OCI-LY1 (cell line): ENCODE measurements at regions not wholly inside any gene's neighbourhood (a gene's known extent, or its start where the extent isn't known, plus 50 kb on each side); places are given as distances from the start of the nearest gene placed in this dataset.

ENCODE experiments used
- H2AFZ ChIP-seq: fragments of 200-600 bp; sonication (generic), shearing (Covaris generic); 2 replicates; pipeline ENCODE4 v1.6.0; 2014; ENCODE audit warnings: antibody characterized with exemption, mild to moderate bottlenecking, low read length
- H3F3A ChIP-seq: fragments of 200-600 bp; sonication (generic), shearing (Covaris generic); 2 replicates; pipeline ENCODE4 v1.6.0; 2014; ENCODE audit warnings: mild to moderate bottlenecking, antibody characterized with exemption, low read length, moderate library complexity; ENCODE audit not compliant: insufficient read depth
- H3K27ac ChIP-seq: fragments of 200-600 bp; sonication (generic); 2 replicates; pipeline ENCODE4 v1.5.1; 2014; ENCODE audit warnings: low read length, mixed run types, mild to moderate bottlenecking, low read depth; ENCODE audit not compliant: poor library complexity, severe bottlenecking
- H3K27me3 ChIP-seq: fragments of 200-600 bp; sonication (generic); 2 replicates; pipeline ENCODE4 v1.6.0; 2014; ENCODE audit warnings: antibody characterized with exemption, mild to moderate bottlenecking, low read length, moderate library complexity; ENCODE audit not compliant: insufficient read depth
- H3K36me3 ChIP-seq: fragments of 200-600 bp; sonication (generic); 2 replicates; pipeline ENCODE4 v1.6.1; 2014; ENCODE audit warnings: mild to moderate bottlenecking, antibody characterized with exemption, low read length, moderate library complexity, mixed read lengths; ENCODE audit not compliant: insufficient read depth
- H3K4me1 ChIP-seq: fragments of 200-600 bp; sonication (generic); 2 replicates; pipeline ENCODE4 v1.5.1; 2014; ENCODE audit warnings: mild to moderate bottlenecking, low read length, moderate library complexity; ENCODE audit not compliant: insufficient read depth, severe bottlenecking
- H3K4me2 ChIP-seq: fragments of 200-600 bp; sonication (generic), shearing (Covaris generic); 2 replicates; pipeline ENCODE4 v1.6.1; 2014; ENCODE audit warnings: low read length
- H3K4me3 ChIP-seq: fragments of 200-600 bp; sonication (generic); 2 replicates; pipeline ENCODE4 v1.5.1; 2014; ENCODE audit warnings: low read length, low read depth, mild to moderate bottlenecking, mixed read lengths; ENCODE audit not compliant: poor library complexity, severe bottlenecking
- H3K79me2 ChIP-seq: fragments of 200-600 bp; shearing (Covaris generic); 2 replicates; pipeline ENCODE4 v1.6.1; 2016; ENCODE audit warnings: mixed run types, low read length, mixed read lengths; ENCODE audit not compliant: insufficient read depth
- H3K9ac ChIP-seq: fragments of 200-600 bp; sonication (generic), shearing (Covaris generic); 2 replicates; pipeline ENCODE4 v1.6.1; 2014; ENCODE audit warnings: mild to moderate bottlenecking, low read length, mixed read lengths
- H3K9me2 ChIP-seq: fragments of 200-600 bp; sonication (generic), shearing (Covaris generic); 2 replicates; pipeline ENCODE4 v1.6.1; 2014; ENCODE audit warnings: low read depth, mild to moderate bottlenecking, low read length, mixed read lengths
- H3K9me3 ChIP-seq: fragments of 200-600 bp; shearing (Covaris generic); 2 replicates; pipeline ENCODE4 v1.6.1; 2014; ENCODE audit warnings: low read length, mixed read lengths
- H4K20me1 ChIP-seq: fragments of 200-600 bp; sonication (generic), shearing (Covaris generic); 2 replicates; pipeline ENCODE4 v1.6.0; 2016; ENCODE audit warnings: mild to moderate bottlenecking, low read length; ENCODE audit not compliant: insufficient read depth
- EZH2 ChIP-seq: fragments of 200-600 bp; sonication (generic), shearing (Covaris generic); IDR thresholded peaks from 2 replicates; pipeline ENCODE4 v1.8.0; 2017; ENCODE audit warnings: borderline replicate concordance, mixed run types, mild to moderate bottlenecking, antibody characterized with exemption, low read length, moderate library complexity, mixed read lengths

DNA sequence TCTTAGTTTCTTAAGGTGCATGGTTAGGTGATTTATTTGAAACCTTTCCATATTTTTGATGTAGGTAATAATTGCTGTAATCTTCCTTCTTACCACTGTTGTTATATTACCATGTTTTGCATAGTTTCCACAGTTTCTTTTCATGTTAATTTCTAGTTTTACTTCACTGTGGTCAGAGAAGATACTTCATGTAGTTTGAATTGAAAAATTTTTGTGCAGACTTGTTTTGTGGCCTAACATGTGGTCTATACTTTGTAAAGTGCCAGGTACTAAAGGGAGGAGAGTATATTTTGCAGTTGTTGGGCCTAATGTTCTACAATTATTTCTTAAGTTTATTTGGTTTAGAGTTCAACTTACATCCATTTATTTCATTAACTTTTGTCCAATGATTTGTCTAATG lies 69.2 kb upstream of the RPS4Y2 start:
- Histone ChIP-seq H4K20me1 (no peaks in the 10 kb centered on the region), H3K27me3 (no peaks in the 10 kb centered on the region), H3K9me2 (no peaks in the 10 kb centered on the region), H3K9ac (peak overlapping the region; percentile 52), H3K36me3 (no peaks in the 10 kb centered on the region), H3F3A (no peaks in the 10 kb centered on the region), H3K79me2 (no peaks in the 10 kb centered on the region), H3K4me3 (no peak overlapping the region), H2AFZ (no peak overlapping the region), H3K9me3 (no peaks in the 10 kb centered on the region), H3K27ac (peak overlapping the region; percentile 62), H3K4me1 (peaks cover 32% of the 10 kb centered on the region), H3K4me2 (peak overlapping the region; percentile 26; the same call in 1 of the 2 replicates)
- no peak for TF ChIP-seq EZH2
